NCI-H82 treated with DMSO at 0.1 percent for 48 hours (cell line): ENCODE measurements at regions not wholly inside any gene's neighbourhood (a gene's known extent, or its start where the extent isn't known, plus 50 kb on each side); places are given as distances from the start of the nearest gene placed in this dataset.

Experiments
- DNase-seq: peaks from one replicate; lab custom pipeline; 2025; ENCODE audit not compliant: unreplicated experiment; lab: John Stamatoyannopoulos, UW

DNA sequence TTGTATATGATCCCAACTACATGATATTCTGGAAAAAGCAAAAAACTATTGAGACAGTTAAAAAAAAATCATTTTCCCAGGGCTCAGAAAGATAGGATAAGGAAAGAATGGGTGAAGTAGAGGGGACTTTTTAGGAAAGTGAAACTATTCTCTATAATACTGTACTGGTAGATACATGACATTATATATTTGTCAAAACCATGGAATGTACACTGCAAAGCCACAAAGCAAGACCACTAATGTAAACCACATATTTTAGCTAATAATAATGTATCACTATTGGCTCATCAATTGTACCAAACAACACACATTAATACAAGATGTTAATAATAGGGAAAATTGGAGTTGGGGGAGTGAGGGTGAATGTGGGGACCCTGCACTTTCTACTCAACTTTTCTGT lies 182.6 kb downstream of the EFNB2 start:
- DNase-seq: no peak

DNA sequence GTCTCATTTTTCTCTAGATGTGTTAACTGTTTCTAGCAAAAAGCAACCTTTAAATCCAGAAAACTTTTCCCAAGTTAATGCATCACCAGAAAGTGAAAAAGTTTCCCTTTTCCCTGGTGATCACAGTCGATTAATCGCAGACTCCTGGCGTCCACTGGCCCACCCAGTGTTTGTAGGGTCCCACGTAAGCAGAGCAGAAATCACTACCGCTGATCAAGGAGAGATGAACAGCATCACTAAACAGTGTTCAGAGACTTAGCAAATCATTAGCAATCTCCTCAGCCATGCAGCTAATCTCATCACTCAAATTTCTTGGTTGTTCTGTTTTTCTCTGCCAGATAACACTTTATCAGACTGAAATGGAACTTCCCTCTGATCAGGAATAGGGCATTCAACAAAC lies 184.2 kb downstream of the EFNB2 start:
- no peak for DNase-seq

DNA sequence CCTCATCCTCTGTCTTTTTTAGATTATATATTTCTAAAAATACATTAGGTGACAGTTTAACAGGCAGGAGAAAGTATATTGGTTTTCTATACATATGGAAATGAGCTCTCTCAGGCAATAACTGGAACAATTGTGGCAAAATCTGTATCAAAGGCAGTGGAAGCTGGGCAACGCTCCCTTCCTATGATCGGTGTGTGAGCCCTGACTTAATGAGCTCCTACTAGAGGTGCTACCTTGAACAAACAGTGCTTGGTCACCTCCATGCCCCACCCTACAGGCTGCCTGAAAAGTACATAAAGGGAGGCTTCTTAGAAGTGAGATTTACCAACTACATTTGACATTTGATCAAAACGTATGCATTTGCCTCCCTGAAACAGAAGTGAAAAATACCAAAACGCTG lies 185.3 kb downstream of the EFNB2 start:
- no peak for DNase-seq

DNA sequence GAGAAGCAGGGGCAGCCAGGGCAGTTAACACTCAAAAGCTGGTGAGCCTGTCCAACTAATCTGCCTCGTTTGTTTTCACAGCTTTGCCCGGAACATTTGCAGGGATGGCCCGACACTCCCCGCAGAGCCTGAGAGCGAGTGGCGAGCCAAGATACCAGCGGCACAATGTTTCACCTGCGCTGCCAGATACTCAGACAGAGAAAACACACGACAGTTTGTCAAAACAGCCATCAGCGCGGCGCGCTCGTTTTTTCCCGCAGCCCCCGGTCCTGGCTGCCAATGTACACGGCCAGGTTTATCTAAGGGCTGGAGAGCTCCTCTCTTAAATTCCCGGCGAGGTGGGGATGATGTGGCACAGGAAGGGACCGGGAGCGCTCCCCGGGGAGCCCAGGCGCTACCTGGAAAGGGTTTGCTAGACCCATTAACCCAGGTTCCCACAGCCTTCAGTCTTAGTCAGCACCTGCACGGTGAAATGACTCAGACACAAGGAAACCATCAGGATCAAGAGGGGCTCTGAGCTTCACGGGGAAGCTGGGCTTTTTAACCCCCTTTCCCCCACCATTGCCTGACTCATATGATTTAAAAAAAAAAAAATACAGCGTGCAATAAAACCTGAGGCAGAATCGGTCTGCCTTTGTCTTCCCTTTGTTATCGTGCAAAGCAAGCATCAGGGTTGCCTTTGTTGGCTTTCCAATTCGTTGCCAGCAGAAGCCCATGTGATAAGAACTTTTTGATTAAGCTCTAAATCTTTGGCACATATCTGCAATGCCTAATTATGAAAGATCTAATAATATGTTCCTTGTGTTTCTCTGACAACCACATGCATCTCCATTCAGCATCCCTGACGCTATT lies 186.2 kb downstream of the EFNB2 start:
- DNase-seq: no peak

DNA sequence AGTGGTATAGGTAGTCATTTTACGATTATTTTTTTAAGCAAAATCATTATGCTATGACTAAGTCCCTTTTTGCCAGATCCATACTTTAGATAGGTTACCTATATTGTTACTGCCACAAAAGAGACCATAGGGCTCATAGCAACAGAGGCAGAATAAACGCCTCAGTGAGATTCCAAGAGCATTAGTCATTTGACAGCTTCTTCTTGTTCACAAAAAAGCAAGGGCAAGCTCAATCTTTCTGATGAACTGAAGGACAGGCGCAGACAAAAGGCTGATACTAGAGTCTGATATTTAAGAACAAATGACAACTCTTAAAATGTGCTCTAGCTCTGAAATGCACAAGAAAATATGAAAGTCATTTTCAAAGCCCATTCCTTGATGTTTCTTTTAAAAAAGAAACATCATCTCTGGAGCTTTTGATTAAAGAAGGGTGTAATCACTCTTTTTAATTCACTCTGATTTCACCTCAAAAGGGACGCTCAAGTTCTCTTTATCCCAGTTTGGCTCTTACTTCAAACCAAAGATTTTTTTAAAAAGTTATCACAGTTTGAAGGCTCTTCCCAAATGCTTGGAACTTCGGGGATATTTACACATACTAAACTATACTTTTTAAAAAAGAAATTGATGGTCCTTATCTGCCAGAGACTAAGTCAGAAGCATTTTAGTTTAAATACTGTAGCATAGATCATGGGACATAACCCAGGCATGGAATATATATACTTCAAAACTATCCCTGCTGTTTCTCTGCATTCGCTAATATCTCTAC lies 187.2 kb downstream of the EFNB2 start:
- DNase-seq: no peak

DNA sequence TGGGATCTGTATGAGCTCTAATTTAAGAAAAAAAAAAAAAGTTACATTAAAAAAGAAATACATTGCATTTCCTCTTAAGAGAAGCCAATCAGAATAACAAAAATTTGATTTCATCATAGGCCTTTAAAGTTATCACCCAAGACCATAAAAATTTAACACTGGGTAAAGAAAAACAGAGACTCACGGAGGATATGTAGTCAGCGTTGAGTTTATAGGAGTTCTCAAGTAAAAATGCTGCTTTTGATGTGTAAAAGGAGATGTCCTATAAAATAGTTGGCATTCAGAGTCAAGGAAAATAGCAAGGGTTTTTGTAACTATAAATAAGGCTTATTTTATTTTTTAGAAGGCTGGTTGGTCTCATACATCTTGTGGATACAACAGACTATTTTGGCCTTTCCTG lies 191.1 kb downstream of the EFNB2 start:
- DNase-seq: no peak

DNA sequence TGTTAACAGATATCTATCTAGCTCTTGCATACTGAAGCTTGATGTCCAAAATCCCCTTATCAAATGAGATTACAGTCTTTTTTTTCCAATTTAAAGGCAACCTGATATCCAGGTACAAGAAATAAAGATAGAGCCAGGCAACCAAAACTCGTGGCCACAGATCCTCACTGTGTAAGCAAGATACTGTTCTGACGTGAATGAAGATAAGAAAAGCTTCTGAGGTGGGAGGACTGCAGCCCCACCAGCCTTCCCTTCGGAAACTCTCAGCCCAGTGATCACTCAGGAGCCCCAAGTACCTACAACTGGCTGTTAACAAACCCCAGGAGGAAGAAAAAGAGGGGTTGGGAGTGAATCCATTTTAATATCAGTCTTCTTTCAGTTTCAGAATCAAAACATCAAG lies 191.6 kb downstream of the EFNB2 start:
- DNase-seq: no peak

DNA sequence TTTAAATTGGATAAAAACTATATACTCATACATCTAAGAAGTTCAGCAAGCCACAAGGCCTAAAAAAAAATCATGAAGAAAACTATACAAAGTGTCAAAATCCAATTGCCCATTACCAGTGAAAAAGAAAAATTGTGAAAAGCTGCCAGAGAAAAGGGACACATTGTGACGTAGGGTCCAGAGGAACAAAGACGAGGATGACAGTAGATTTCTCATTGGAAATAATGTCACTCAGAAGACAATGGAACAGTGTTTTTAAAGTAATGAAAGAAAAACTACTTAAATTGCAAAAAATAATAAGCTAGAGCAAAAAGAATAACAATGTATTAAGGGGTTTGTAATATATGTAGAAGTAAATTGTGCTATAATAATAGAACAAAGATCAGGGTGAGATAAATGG lies 195.2 kb downstream of the EFNB2 start:
- DNase-seq: no peak

DNA sequence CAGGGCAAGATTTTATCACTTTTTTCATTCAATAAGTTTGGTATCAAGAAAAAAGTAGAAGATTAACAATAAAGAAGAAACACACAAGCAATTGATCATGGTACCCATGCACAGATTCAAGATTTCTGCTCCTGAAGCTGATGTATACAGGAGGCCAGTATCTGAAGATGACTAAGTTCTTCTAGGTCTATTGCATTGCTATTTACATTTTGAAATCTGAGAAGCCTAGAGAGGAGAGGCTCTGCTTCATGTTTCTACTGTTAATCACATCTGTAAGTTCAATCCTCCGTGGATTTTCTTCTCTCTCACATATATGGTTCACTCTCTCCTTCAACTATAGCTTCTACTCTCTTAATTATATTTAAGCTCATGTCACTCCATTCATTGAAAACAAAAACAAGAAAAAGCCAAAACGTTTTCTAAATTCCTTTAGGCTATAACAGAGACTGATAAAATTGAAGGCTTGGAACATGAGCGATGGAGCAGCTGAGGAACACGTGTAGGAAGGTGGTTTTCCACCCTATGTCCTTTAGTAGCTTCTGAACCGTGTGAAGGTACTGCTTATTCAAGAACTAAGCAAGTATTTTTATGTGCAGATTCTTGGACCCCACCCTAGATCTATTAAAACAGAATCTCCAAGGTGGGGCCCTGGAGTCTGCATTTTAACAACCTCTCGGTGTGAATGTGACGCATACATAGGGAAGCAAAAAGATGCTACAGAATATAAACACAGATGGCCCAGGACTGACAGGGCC lies 198.2 kb downstream of the EFNB2 start:
- no peak for DNase-seq

DNA sequence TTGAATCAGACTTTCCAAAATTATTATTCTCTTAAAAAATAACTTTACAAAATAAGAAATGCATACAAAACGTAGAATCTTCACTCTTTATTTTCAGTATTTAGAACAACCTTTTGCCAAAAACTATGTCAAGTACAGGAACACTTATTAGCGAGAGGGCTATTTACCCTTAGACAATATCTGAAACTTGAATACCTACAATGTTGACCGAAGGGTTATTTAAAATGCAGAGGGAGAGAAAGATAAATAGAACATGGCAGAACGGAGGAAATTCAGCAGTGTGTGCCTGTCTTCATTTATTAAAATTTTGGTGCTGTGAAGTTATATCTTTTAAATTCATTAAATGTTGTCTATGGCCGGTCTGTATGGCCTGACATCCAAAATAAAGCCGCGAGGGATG lies 198.8 kb downstream of the EFNB2 start:
- no peak for DNase-seq

DNA sequence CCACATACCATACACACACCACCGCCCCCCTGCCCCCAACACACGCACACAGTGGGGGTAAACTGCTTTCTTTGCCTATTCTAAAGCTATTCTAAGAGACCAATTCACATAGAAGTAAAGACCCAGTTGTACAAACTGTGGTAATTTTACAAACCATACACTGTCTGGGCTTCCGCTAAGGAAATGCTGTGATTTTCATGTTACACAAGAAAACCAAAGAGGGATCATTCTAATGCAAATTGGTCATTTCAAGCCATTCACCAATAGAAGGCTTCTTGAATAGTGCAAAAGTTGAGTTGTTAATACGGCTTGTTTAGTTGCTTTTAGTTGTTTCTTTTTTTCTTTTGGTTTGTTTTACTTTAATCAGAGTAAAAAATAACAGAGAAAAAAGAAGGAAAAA lies 202.8 kb downstream of the EFNB2 start:
- no peak for DNase-seq

DNA sequence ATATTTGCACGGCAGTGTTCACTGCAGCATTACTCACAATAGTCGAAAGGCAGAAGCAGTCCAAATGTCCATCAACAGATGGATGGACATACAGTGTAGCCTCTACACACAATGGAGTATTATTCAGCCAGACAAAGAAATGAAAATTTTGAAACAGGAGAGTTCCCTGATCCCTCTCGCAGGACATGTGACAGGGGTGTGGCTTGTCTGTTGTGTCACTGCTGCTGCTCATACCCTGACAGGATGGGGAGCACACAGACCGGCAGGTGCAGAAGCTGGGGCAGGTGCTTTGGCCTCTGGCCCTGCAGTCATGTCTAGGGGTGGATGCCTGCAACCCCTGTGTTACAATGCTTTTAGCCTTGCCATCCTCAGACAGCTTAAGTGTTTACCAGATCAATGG lies 204.3 kb downstream of the EFNB2 start:
- DNase-seq: no peak

DNA sequence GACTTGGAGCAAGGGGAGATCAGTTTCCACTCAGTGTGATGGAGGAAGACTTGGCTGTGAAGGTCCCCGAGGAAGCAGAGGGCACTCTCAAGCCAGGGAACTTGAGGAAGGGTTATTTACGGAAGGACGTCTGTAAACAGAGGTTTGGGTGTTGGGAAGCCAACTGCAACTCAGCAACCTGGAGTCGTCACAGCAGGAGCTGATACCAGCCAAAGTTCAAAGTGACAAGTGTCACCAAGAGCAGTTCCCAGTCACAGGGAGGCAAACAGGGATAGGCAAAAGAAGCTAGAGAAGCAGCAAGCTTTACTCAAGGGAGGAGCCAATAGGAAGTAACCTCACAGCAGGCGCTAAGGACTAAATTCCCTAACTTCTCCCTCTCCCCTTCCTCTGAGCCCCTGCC lies 205.5 kb downstream of the EFNB2 start:
- no peak for DNase-seq

DNA sequence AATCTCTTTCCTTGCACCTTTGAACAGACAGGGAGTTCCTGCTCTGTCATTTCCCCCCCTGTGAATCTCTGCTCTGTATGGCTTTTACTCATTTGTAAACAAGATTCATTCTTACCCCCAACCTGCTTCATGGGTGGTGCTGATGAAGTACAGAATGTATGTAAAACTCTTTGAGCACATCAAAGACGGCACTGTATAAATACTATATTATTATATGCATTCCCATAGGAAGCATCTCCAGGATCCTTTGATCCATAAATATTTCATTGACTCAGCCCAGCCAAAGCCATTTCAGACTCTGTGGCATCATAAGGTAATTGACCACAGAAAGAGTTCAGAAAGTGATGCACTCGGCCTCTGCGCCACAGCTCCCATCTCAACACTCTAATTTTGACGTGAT lies 208.7 kb downstream of the EFNB2 start:
- DNase-seq: no peak

DNA sequence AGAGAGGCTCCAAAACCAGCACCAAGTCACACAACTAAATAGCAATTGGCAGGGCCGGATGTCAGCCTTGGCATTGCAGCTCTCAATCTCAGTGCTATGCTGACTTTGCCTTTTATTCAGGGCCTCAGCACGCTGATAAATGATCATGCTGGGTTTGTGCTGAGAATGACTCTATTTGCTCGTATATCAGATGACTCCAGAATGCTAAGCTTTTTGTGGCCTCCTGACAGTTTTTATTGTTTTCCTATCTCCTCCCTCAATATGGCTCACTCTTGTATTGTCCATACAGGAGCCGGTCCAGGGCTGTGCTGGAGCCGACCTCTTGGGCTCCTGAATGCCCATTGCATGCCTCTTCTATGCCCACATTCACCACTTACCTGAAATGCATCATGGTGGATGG lies 211.0 kb downstream of the EFNB2 start:
- no peak for DNase-seq

DNA sequence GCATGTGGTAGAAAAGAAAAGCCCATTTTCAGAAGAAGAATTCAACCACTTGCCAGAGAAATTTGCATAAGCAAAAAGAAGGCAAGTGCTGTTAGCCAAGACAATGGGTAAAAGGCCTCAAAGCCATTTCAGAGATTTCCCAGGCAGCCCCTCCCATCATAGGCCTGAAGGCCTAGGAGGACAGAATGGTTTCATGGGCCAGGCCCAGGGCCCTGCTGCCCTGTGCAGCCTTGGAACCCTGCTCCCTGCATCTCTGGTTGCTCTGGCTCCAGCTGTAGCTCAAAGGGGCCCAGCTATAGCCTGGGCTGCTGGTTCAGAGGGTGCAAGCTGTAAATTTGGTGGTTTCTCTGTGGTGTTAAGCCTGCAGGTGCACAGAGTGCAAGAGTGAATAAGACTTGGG lies 212.8 kb downstream of the EFNB2 start:
- no peak for DNase-seq

DNA sequence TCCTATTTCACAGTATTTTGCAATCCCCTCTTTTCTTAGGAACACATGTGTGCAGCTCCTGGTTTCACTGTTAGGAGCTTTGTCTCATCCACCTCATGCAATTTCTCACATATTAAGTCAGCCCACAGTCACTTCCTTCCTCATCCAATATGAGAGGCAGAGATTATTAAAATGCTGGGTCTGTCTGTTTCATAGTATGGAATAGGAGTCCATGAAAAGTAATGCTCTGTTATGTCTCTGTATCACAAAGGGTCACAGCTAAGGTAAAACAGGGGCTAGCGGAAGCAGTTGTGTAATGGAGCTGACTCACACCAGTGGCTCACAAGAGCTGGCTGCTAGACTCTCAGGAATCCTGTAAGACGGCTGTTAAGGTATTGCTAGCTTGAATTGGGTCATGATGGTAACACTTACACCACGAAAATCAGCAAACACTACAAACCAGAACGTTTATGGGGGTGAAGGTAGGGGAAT lies 216.5 kb downstream of the EFNB2 start:
- DNase-seq: no peak

DNA sequence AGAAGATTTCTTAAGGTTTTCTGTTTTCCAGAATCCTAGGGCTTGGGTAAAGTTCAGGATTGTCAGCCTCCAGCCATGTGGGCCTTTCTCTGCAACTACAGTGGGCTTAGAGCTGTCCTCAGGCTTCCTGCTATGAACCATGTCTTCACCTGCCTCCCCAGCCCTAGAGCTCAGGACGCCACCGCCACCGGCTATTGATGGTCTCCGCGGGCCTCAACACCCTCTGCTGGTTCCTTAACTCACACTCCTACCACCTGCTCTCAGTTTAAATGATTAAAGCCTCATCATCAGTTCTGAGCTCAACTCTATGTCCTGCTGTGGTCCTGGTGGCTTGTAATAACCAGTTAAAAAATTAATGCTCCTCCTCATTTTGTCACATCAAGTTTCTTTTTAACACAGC lies 221.0 kb downstream of the EFNB2 start:
- no peak for DNase-seq

DNA sequence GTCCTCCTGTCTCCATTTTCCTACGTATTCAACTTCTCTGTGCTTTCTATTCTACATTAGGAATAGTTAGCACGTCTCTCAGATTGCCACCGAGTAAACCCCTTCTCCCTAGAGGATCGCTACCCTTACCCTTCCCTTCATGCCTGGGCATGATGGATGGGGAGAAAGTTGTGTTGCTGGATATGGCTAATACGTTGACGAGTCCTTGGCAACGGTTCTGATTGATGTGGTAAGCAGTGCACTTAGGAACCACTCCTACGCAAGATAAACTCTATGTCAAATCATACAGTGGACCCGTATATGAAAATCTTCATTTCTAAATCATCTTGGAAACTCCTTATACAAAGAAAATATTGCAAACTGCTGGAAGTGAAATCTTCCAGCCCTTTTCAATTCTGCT lies 224.5 kb downstream of the EFNB2 start:
- DNase-seq: no peak

DNA sequence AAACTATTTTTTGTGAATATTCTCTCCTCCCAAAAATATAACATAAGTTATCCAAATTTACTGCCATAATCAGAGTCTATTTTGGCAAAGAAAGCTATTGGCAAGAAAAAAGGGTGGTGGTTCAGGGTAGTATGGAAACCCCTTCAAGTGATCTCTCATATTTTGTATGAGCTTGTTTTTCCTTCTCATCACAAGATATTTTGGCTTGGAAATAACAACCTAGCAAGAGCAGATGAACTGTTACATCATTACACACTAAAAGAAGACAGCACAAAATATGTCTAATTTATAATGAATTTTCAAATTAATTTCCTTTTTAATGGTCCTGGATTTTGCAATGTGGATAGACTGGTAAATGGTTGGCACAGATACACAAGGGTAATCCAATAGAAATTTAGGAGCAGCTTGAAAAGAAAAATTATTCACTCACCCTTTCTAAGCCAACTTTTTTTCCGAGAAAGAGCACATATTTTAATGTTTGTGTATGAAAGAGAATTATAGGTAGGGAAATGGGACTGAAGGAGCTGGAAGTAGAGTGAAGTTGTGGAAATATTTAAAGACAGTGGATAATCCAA lies 225.1 kb downstream of the EFNB2 start:
- DNase-seq: no peak

DNA sequence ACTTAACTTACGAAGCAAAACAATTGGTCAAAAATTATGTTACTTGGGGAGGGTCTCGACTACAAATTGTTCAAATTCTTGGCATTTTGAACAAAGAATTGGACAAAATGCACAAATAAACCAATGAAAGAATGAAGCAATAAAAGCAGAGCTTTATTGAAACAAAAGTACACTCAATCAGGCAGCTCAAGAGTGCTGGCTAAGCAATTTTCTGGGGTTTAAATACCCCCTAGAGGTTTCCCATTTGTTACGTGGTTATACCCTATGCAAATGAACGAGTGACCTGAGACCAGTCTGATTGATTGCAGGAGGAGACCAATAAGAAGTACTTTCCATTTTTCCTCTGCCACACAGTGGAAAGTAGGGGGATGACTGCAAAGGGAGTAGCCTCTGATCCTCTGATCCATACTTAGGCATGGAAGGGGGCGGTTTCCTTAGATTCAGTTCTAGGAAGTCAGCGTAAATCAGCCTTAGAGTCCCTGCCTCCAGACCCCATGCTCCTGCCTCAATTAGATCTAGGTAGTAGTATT lies 228.6 kb downstream of the EFNB2 start:
- DNase-seq: peak; percentile 86
